Stimulated activated CD8-positive, alpha-beta memory T cell treated with anti-CD3 and anti-CD28 coated beads, Interleukin-4, amount 100 ng/mL, for 4 hours (primary cell): ENCODE measurements at regions not wholly inside any gene's neighbourhood (a gene's known extent, or its start where the extent isn't known, plus 50 kb on each side); places are given as distances from the start of the nearest gene placed in this dataset.
"Not testable (repeated sequence)": the region's sequence is repeated elsewhere in the genome, so short reads cannot be mapped to it uniquely, and the experiment has no call there.

ENCODE experiments used
- DNase-seq, 2 donors: peaks; one replicate each; pipeline ENCODE4 v3.0.0-alpha.2; 2020; ENCODE audit warnings: low read depth in 2 of 2, low spot score in 1 of 2

DNA sequence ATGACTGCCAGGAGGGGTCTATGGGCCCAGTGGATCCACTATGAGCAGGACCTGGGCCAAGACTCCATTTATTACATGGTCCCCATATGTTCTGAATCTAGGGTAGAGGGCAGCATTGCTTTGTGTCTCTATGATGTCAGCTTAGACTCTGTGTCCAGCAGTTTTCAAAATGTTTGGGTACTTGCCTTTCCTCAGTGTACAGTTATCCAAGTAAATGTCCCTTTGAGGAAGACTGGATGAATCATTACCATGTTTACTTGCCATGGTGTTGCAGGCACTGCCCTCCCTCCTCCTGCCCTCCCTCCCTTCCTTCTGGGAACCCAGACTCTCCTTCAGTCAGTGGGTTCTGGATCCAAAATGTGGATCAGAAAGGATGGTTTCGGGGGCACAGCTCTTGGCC, 108.6 kb downstream of the NRN1 start:
- DNase-seq = no peak

DNA sequence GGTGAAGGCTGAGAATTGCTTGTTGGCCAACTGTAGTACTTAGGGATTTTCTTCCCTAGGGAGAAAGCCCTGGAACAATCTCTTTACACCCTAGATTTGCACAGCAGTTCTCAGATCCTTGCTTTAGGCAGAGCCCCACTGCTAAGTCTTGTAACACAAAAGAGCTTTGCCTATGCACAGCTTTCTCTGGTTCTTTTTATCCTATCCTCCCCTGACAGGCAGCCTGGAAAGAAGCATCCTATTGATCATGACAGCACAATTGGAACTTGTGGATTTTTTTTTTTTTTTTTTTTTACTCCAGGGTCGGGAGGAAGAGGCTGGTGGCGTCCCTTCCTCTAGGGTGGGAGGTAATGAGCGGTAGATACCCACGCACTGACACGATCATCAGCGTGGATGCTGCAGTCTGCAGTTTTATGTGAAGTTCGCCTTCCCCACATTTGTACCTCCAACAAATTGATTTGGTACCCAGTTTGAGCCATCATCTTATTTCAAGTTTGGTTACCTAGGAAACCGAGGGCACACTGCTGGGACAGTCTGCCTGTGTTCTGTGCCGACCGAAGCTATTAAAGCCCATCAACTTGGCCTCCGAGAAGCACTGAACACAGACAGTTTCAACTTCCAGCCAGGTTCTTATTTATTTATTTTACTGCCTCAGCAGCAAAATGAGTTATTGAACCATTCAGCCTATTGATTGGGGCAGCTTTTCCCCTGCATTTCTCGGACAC, 110.1 kb downstream of the NRN1 start:
- DNase-seq = no peak

DNA sequence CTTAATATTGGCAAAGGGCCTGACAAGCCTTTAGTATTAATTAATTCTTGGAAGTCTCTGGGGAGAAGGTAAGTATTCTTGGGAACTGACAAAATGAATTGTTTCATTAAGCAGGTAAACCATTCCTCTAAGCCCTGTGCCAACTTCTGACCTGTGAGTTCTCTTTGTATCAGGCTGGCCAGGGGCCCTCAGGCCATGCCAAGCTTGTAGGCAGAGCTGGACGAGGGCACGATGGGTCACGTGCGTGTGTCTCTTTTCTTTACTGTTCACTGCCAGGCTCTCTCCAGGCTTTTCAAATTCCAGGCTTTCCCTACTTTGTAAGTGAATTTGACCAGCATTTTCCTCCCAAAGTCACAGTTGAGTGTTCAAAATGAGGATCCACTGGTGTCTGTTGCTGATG, 112.4 kb downstream of the NRN1 start:
- DNase-seq = no peak

DNA sequence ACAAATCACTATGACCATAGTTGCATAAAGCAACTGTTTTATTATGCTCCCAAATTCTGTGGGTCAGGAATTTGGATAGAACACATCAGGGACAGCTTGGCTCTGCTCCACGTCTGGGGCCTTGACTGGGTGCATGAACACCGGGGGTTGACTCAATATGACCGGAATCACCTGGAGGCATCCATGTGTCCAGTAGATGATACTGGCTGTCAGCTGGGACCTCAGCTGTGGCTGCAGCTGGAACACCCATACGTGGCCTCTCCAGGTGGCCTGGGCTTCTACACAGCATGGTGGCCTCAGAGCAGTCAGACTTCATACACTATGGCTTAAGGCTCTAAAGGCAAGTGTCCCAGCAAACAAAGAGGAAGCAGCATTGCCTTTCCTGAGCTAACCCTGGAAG, 113.4 kb downstream of the NRN1 start:
- no peak for DNase-seq

DNA sequence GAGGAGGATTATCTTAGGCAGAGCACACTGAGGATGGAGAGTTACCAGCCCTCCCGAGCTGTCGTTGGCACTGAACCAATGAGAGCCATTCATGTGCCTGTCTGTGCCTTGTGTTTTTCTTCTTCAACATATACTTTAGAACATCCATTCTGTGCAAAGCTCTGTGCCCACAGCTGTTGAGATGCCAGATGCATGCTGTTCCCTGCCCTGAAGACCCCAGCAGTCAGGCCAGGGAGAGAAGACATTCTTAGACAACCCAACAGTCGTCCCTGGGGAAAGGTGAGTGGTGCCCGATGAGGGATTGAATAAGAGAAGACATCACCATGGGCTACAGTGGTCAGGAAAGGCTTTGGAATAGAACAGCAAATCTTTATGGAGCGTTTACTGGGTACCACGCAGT, 114.1 kb downstream of the NRN1 start:
- no peak for DNase-seq

DNA sequence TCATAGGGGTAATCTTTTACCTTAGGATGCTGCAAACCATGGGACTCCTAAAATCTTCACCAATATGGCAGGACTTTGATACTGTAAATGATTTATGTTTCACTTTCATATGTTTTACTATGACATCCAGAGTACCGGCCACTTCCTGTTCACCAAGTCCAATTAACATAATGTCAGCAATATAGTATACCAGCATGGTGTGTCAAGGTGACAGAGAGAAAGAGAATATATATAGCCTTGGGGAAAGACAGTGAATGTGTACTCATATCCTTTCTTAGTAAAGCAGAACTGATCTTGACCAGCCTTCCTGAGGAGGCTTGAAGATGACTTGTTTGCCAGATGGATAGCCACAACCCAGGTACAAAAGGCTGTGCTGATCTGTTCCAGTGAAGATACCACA, 127.9 kb downstream of the NRN1 start:
- DNase-seq = no peak

DNA sequence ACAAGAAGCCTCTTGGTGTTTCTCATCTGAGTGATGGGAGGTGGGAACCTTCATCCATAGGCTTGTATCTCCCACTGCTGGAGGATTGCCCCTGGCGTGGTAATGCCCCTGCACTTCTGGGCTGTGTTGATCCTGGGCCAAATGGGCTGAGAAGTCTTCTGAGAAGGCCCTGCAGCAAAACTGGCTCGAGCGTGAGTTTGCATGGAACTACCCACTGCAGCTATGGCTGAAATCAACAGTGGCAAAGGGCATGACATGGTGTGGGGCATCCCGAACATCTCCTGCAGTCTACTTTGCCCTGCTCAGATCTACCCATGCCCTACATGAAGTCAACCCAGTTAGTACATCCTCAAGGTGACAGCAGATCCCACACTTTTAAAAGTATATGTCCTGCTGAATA, 130.6 kb downstream of the NRN1 start:
- no peak for DNase-seq

DNA sequence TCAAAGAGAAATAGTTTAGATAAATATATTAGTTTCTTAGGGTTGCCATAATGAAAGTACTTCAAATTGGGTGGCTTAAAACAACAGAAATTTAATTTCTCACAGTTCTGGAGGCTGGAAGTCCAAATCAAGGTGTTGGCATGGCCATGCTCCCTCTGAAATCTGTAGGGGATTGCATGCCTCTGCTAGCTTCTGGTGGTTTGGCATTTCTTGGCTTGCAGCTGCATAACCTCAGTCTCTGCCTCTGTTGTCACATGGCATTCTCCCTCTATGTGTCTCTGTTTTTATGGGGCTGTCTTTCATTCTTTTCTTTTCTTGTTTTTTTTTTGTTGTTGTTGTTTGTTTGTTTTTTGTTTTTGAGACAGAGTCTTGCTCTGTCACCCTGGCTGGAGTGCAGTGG, 132.7 kb downstream of the NRN1 start:
- not testable (repeated sequence) for DNase-seq

DNA sequence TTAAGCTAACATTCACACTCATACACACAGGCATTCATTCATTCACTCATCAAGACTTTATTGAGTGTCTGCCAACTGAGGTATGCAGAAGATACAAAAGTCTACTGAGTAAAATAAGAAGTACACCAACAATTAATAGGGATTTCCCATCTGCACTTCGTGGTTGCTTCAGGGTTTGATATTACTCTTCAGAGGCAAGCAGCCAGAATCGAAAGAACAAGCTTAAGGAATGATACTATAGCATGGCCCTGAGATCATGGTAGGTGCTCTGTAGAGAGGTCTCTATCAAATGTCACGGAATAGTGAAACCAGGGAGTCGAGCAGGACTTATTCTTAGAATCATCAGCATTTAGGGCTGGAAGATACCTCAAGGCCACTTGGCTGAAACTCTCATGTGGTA, 135.4 kb downstream of the NRN1 start:
- DNase-seq = no peak

DNA sequence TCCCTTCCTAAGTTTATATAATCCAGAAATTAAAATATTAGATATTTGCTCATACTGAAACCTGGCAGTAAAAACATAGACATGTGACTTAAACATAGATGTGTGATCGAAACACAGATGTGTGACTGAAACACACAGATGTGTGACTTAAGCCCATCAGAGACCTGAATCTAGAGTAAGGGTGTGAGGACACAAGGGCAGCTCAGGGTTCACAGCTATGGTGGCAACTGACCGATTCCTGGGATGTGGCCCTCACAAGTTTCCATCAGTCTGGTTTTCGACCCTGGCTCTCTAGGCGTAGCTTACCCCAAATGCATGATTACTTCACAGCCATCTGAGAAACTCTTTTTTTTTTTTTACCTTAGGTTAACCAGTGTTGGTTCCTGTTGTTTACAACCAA, 137.0 kb downstream of the NRN1 start:
- no peak for DNase-seq

DNA sequence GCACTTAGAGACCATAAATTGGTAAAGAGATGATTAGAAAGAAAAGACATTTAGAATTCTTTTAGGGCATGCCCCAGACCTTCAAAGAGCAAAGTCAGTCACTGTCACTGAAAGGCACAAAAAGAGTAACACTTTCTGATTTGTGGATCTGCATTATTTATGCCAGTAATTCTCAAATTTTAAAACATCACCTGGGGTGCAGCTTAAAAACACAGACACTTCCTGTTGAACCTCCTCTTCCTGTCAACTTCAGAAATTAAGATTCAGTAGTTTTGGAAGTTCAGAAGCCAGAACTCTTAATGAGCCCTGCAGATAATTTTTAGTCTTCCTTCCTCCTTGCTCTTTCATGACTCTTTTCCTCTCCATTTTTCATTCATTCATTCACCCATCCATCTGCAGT, 137.5 kb downstream of the NRN1 start:
- no peak for DNase-seq

DNA sequence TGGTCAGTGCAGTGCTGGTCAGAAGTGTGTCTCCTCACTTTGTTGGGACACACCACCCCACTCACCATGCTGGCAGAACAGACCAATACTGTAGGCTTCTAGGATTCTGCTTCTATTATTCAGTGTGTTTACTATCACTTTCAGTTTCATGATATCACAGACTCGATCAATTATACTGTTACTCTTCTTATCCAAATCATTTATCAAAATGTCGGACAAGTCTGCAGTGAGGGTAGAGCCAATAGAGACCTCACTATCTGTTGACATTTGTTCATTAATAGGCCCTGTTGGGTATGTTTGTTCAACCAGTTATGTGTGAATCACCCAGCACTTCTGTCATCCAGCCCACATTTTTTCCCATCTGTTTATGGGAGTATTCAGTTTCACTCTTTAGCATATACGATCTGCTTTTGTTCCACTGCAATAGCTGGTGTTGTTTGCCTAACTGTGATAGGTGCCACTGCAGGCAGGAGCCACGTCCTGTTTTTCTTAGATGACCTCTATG, 140.1 kb downstream of the NRN1 start:
- DNase-seq = no peak

DNA sequence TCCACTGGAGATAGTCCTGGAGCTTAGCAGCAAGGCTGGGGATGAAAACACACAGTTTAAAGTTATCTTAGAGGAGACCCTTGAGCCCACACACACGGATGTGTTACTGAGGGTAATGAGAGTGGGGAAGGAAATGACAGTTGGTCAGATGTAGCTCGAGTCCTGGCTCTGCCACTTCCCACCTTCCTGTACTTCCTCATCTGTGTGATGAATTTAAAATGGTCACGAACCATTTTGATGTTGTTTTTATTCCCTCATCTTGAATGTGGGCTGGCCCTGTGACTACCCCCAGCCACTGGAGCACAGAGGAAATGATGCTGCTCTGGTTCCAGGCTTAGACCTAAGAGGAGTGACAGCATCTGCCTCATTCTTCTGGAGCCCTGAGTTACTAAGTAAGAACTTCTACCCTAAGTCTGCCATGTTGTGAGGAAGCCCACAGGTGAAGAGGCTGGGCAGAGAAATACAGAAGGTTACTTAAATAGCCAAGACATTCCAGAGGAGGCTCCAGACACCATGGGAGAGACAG, 141.2 kb downstream of the NRN1 start:
- no peak for DNase-seq

DNA sequence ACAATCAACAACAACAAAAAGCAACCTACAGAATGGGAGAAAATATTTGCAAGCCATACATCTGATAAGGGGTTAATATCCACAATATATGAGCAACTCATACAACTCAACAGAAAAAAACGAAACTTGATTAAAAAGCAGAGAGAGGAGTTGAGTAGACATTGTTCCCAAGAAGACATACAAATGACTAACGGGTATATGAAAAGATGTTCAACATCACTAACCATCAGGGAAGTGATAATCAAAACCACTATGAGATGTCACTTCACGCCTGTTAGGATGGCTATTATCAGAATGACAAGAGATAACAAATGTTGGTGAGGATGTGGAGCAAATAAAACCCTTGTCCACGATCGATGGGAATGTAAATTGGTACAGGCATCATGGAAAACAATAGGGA, 145.9 kb downstream of the NRN1 start:
- DNase-seq = no peak

DNA sequence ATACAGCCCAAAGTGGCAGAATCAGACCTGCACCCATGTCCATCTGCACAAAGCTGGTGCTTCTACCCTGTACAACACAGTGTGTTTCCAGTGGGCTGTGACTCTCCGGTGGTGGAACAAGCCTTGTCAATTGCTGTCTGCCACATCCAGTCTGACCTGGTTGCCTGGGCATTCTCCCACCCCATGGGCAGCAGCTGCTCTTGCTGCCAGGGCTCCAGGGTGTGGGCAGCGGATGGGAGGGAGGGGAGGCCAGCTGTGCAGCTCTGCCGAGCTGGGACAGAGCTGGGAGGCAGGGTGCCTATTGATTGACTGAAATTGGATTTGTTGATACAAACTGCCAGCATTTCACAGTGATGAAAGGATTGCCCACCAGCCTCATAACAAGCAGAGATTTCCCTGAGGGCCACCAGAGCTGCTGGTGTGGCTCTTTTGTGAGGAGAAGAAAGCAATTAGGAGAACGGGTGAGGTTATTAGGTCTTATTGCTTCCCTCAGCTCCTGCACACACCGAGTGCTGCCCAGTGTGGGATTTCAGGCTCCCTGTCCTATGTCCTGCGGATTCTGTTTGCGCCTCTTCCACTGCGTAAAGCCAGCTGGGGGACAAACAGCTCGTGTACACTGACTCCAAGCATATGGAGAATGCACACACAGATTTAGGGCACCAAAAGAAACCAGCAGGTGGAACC, 150.8 kb downstream of the NRN1 start:
- DNase-seq = no peak

DNA sequence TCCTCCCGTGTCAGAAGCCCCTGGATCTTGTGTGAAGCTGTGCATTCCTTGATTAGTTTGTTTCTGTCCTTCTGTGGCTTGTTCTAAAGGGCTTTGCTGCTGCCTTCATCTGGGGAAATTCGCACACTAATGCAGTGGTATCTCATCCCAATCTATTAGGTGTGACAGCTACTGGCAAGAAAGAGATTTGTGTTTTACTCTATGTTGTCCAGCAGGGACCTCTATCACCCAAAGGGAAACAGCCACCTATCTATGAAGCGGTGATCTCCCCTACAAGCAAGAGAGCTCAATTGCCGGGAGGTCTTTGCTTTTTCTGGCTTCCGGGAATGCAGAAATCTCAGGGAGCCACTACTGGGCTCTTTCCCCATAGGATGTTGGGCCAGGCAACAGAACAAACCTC, 151.8 kb downstream of the NRN1 start:
- no peak for DNase-seq

DNA sequence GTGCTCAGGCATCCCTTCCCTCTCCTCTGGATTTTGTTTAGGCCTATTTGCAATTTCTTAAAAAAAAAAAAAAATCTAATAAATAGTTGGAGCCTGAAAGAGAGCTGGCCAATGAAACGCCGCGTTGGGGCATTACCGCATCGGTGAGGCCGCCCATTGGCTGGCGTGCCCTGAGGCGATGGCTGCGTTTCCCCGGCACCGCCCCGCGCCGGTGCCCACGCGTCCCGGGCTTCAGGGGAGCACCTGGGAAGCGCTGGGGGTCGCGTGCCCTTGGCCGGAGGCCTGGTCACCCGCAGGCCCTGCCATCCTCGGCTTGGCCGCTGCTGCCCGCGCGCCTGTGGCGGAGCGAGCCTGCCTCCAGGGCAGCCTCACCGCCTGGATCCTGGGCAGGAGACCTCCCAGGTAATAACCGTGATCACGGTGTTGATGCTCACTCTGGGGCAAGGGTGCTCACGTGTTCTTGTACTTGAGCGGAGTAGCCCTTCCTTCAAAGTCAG, 155.4 kb downstream of the NRN1 start:
- DNase-seq = peak; percentile 33 to 45

DNA sequence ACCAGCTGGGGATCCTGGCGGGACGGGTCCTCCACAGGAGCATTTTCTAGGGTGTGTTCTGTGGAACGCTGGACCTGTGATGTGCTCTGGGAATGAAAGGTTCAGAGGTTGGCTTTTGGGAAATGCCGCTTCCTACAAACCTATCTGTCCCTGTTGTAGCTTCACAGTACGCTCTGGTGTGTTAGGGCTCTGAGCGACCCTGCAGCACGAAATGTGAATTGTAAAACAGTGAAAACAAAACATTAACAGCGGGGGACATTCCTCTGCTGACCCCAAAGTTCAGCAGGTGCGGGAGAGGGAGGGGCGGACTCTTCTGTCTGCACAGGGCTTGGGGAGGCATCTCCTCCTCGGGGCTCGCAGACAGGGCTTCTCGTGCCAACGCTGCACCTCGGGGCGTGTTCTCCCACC, 155.9 kb downstream of the NRN1 start:
- DNase-seq = no peak

DNA sequence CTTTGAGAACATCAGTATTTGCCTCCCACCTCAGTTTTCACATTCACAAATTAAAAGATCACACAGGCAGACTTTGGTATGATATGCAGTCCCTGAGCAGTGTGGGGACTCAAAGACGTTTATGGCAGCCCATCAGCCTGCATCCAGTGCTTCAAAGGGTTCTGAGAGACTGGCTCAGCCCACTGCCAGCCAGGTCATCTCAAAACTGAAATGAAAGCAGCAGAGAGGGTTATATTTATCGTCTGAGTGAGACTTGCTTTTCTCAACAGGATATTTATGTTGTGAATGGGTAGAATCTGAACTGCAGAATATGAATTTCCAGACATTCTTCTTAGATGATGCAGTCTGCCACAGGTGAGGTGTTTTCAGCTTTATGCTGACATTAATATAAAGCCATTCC, 159.8 kb downstream of the NRN1 start:
- no peak for DNase-seq

DNA sequence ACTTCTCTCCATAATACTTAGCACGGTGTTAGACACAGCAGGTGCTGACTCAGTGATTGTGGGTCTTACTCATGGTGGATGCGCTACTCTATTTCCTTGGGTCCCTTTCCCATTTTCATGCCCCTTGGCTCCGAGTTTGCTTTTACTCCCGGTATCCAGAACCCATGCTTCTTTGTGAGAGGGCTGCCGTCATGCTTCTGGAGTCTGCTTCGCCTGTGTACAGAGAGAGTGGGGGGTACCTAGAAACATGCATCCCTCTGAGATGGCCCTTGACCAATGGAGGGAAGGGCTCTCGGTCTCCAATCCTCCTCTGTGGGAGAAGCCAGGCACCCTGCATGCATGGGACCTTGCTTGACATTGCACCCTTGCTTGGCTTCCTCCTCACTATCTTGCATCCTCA, 160.4 kb downstream of the NRN1 start:
- DNase-seq = no peak

DNA sequence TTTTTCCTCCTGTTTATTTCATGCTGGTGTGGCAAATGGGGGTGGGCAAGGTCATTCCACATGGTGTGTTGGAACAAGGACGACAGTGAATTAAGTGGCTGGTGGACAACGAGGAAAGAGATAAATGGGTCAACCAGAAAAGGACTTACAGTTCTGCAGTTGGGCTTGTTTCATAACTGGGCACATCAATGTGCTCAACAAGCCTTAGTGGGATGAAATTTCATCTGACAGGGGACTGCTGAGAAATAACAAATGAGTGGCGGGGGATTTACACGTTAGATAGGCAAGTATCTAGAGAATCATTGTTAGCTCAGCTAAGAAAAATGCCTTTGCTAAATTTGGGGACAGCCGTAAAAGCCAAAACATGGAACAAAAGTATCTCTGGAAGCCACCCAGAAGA, 163.6 kb downstream of the NRN1 start:
- no peak for DNase-seq

DNA sequence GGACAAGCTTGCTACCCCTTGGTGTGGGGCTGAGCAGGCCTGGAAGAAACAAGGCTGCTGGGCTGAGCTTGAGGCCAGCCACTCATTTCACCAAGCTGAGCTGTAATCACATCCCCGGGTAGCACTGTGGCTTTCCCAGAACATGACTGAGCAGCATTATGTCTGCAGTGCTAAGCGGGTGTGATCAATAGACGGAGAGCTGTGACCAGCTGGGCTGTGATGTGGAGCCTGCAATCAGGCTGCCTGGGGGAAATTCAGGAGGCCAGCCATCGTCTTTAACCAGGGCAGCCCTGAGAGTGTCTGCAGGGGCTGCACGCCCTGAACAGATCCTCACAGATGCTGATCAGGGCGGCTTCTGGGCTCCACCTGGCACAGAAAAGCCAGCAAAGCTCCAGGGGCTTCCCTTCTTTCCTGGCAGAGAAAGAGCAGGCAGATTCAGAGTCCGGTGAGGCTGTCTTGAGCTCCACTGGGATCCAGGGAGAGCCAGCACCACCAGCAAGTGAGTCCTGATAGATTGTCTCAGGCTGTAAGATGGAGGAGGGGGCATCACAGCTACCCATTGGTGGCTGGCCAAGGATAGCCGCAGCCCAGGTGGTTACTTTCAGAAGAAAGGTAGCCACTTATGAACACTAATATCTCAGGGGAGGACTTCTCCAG, 165.9 kb downstream of the NRN1 start:
- no peak for DNase-seq
